Hepatocyte (in vitro differentiated cells): ENCODE measurements at regions not wholly inside any gene's neighbourhood (a gene's known extent, or its start where the extent isn't known, plus 50 kb on each side); places are given as distances from the start of the nearest gene placed in this dataset.

Experiments used
- DNase-seq: peaks from one replicate; pipeline ENCODE4 v3.0.0-alpha.2; 2016; ENCODE audit warnings: low spot score
- H2AFZ ChIP-seq: fragments of 200-600 bp; sonication (generic); 2 replicates; pipeline ENCODE4 v1.6.0; 2016; ENCODE audit warnings: antibody characterized with exemption, mild to moderate bottlenecking
- H3K27ac ChIP-seq: fragments of 200-600 bp; sonication (generic); 2 replicates; pipeline ENCODE4 v1.5.1; 2016; ENCODE audit warnings: mild to moderate bottlenecking
- H3K27me3 ChIP-seq: fragments of 200-600 bp; sonication (generic); 2 replicates; pipeline ENCODE4 v1.6.1; 2016
- H3K36me3 ChIP-seq: fragments of 200-600 bp; sonication (generic); replicated peaks from 2 replicates; pipeline ENCODE4 v1.5.1; 2016; ENCODE audit warnings: low read depth; ENCODE audit not compliant: insufficient read depth
- H3K4me1 ChIP-seq: fragments of 200-600 bp; sonication (generic); 2 replicates; pipeline ENCODE4 v1.5.1; 2016; ENCODE audit warnings: mild to moderate bottlenecking, moderate library complexity; ENCODE audit not compliant: insufficient read depth
- H3K4me2 ChIP-seq: fragments of 200-600 bp; sonication (generic); 2 replicates; pipeline ENCODE4 v1.6.0; 2016
- H3K4me3 ChIP-seq: fragments of 200-600 bp; sonication (generic); 2 replicates; pipeline ENCODE4 v1.5.1; 2016; ENCODE audit warnings: mild to moderate bottlenecking
- H3K79me2 ChIP-seq: fragments of 200-600 bp; sonication (generic); 2 replicates; pipeline ENCODE4 v1.6.0; 2017; ENCODE audit warnings: mild to moderate bottlenecking
- H3K9me2 ChIP-seq: fragments of 200-600 bp; sonication (generic); replicated peaks from 2 replicates; pipeline ENCODE4 v1.6.0; 2017; ENCODE audit warnings: mild to moderate bottlenecking; ENCODE audit not compliant: insufficient read depth
- H3K9me3 ChIP-seq: fragments of 200-600 bp; sonication (generic); 2 replicates; pipeline ENCODE4 v1.5.1; 2016; ENCODE audit warnings: low read depth, mild to moderate bottlenecking
- H4K20me1 ChIP-seq: fragments of 200-600 bp; sonication (generic); 2 replicates; pipeline ENCODE4 v1.6.0; 2016; ENCODE audit warnings: mild to moderate bottlenecking; ENCODE audit not compliant: insufficient read depth, poor library complexity, severe bottlenecking
- EZH2 ChIP-seq: fragments of 200-600 bp; sonication (generic); IDR thresholded peaks from 2 replicates; pipeline ENCODE4 v1.6.1; 2016; ENCODE audit warnings: antibody characterized with exemption, mild to moderate bottlenecking, borderline replicate concordance
- EZH2phosphoT487 ChIP-seq: fragments of 200-600 bp; sonication (generic); IDR thresholded peaks from one replicate; pipeline ENCODE4 v1.6.1; 2018; ENCODE audit warnings: antibody characterized with exemption, mild to moderate bottlenecking, low read depth, moderate library complexity; ENCODE audit not compliant: unreplicated experiment, severe bottlenecking
- WGBS: methylation state at CpG from one replicate; pipeline ENCODE4 v1.1.6; 2016; ENCODE audit warnings: low lambda C conversion rate; ENCODE audit errors: missing lambda C conversion rate; 5-methylcytosine and 5-hydroxymethylcytosine counted together
- TF ChIP-seq, protein P1 (sequence below): fragments of 200-600 bp; sonication (generic); IDR thresholded peaks from 2 replicates; pipeline ENCODE4 v1.5.1; 2016; ENCODE audit warnings: antibody characterized with exemption, mild to moderate bottlenecking; ENCODE audit not compliant: poor library complexity

DNA sequence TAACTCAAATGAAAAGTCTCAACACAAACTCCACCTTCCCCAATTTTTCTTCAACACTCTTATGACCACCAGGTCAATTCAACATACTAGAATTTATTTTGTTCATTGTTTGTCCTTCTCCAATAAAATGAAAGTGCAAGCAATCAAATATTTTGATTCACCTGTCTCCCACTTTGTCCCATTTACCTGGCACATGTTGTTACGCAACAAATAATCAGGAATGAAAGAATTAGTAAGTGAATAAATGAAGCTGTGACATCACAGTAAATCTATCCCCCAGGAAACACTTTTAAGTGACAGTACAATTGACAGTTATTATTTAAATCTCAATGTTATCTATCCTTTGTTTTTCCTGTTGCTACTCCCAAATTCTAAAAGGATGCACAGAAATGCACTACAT, 393.7 kb upstream of the OPRM1 start:
- no peaks in the 10 kb centered on the region for H4K20me1 ChIP-seq
- H3K4me2 ChIP-seq: no peak overlapping the region
- no peak for DNase-seq
- no peak overlapping the region for H3K27ac ChIP-seq
- H3K36me3 ChIP-seq: no peaks in the 10 kb centered on the region
- 97% methylated on average over 1 of the region's 1 CpG for WGBS
- H3K27me3 ChIP-seq: no peaks in the 10 kb centered on the region
- TF ChIP-seq EZH2 (no peak), EZH2phosphoT487 (no peak)
- TF ChIP-seq, protein P1, sequence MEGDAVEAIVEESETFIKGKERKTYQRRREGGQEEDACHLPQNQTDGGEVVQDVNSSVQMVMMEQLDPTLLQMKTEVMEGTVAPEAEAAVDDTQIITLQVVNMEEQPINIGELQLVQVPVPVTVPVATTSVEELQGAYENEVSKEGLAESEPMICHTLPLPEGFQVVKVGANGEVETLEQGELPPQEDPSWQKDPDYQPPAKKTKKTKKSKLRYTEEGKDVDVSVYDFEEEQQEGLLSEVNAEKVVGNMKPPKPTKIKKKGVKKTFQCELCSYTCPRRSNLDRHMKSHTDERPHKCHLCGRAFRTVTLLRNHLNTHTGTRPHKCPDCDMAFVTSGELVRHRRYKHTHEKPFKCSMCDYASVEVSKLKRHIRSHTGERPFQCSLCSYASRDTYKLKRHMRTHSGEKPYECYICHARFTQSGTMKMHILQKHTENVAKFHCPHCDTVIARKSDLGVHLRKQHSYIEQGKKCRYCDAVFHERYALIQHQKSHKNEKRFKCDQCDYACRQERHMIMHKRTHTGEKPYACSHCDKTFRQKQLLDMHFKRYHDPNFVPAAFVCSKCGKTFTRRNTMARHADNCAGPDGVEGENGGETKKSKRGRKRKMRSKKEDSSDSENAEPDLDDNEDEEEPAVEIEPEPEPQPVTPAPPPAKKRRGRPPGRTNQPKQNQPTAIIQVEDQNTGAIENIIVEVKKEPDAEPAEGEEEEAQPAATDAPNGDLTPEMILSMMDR: no peak
- H3K9me3 ChIP-seq: no peaks in the 10 kb centered on the region
- no peaks in the 10 kb centered on the region for H3K4me1 ChIP-seq
- no peak overlapping the region for H2AFZ ChIP-seq
- no peak overlapping the region for H3K4me3 ChIP-seq
- H3K9me2 ChIP-seq: no peaks in the 10 kb centered on the region
- no peaks in the 10 kb centered on the region for H3K79me2 ChIP-seq

DNA sequence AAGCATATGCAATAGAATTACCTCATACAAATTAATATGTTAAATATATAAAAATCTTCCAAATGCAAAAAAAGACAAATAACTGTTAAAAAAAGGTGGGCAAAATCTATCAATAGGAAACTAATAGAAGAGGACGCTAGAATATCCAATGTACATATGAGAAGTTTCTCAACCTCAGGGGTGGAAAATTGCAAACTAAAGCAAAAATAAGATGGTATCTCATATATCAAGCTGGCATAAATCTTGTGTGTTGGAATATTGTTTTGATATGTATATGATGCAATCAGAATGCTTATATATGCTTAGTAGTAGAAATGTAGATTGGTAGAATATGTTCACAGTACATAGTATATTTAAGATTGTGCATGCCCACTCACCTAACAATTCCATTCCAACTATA, 395.0 kb upstream of the OPRM1 start:
- TF ChIP-seq EZH2phosphoT487 (no peak), EZH2 (no peak)
- TF ChIP-seq, protein P1: no peak
- H3K79me2 ChIP-seq: no peaks in the 10 kb centered on the region
- 94% methylated on average over 1 of the region's 1 CpG for WGBS

DNA sequence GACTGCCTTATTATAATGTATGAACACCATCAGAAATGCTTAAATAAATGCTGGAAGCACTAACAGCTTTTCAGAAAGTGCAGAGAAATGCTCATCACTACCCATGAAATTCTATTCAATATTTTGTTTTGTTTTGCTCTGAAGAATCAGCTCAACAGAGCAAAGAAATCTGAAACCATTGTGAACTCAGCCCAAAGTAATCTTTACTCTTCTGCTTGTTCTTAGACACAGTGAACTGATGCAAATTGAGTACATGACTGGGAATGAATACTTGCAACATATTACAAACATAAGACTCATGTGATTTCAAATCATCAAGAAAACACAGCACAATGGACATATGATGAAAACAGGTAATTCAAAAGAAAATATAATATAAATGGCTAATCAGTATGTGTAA, 404.6 kb upstream of the OPRM1 start:
- Histone ChIP-seq H3K4me1 (no peaks in the 10 kb centered on the region), H3K9me3 (no peaks in the 10 kb centered on the region), H3K36me3 (no peaks in the 10 kb centered on the region), H3K79me2 (no peaks in the 10 kb centered on the region), H2AFZ (no peak overlapping the region), H3K9me2 (no peaks in the 10 kb centered on the region), H3K4me2 (no peak overlapping the region), H3K27me3 (no peaks in the 10 kb centered on the region), H3K4me3 (no peak overlapping the region), H3K27ac (no peak overlapping the region), H4K20me1 (no peaks in the 10 kb centered on the region)
- no peak for DNase-seq
- TF ChIP-seq EZH2: no peak
- TF ChIP-seq, protein P1: no peak
- TF ChIP-seq EZH2phosphoT487: no peak

More for the DNA sequence above, 395.0 kb upstream of the OPRM1 start:
- H3K4me1 ChIP-seq: no peaks in the 10 kb centered on the region
- no peaks in the 10 kb centered on the region for H3K9me3 ChIP-seq
- H2AFZ ChIP-seq: no peak overlapping the region
- H3K4me2 ChIP-seq: no peak overlapping the region
- H3K9me2 ChIP-seq: no peaks in the 10 kb centered on the region
- no peaks in the 10 kb centered on the region for H4K20me1 ChIP-seq
- DNase-seq: no peak
- H3K27me3 ChIP-seq: no peaks in the 10 kb centered on the region
- H3K27ac ChIP-seq: no peak overlapping the region
- no peak overlapping the region for H3K4me3 ChIP-seq
- no peaks in the 10 kb centered on the region for H3K36me3 ChIP-seq

DNA sequence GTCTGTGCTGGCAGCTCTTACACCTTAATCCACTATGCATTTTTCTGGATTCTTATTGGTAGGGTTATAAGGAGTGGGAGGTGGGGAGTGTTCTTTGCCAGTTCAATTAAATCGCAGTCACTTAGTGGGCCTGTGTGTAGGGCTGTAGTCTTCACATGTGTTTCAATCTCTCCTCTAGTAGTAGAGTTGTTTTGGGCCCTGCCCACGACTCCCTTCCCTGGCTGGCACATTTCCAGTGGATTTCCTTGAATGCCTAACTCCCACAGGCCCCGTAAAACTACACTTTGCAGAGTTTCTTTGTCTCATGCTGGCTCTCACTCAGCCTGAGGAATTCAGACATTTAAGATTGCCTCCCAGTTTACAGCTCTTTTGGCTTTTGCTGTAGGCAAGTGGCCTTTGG, 414.0 kb upstream of the OPRM1 start:
- Histone ChIP-seq H3K27me3 (no peaks in the 10 kb centered on the region), H2AFZ (no peak overlapping the region), H4K20me1 (no peaks in the 10 kb centered on the region), H3K79me2 (no peaks in the 10 kb centered on the region), H3K9me3 (no peaks in the 10 kb centered on the region), H3K36me3 (no peaks in the 10 kb centered on the region), H3K27ac (peak overlapping the region; percentile 16), H3K4me1 (no peaks in the 10 kb centered on the region), H3K4me3 (no peak overlapping the region), H3K9me2 (no peaks in the 10 kb centered on the region), H3K4me2 (no peak overlapping the region)
- TF ChIP-seq EZH2phosphoT487: no peak
- TF ChIP-seq, protein P1: no peak
- TF ChIP-seq EZH2: no peak
- DNase-seq: peak; percentile 73
- 37% methylated on average over 3 of the region's 3 CpGs for WGBS
